Activated CD4-positive, alpha-beta memory T cell treated with anti-CD3 and anti-CD28 coated beads for 36 hours (primary cell): ENCODE measurements at regions not wholly inside any gene's neighbourhood (a gene's known extent, or its start where the extent isn't known, plus 50 kb on each side); places are given as distances from the start of the nearest gene placed in this dataset.

Experiments
- CTCF ChIA-PET: fragments of 350-600 bp; sonication (Branson Sonifier 250); formaldehyde crosslinking; loops from one replicate; lab custom pipeline; 2021; ENCODE audit warnings: antibody characterized with exemption, inconsistent platforms; lab: Charles Lee
- POLR2A ChIA-PET: fragments of 350-600 bp; sonication (Branson Sonifier 250); formaldehyde crosslinking; loops from one replicate; lab custom pipeline; 2021; ENCODE audit warnings: antibody characterized with exemption; lab: Charles Lee
- DNase-seq: peaks from one replicate; pipeline ENCODE4 v3.0.0-alpha.2; 2020
- H3K27ac Mint-ChIP-seq: one replicate; pipeline ENCODE4 v1.8.0; 2021; ENCODE audit warnings: mixed read lengths
- H3K27me3 Mint-ChIP-seq: one replicate; pipeline ENCODE4 v1.8.0; 2021; ENCODE audit warnings: mixed read lengths
- H3K36me3 Mint-ChIP-seq: one replicate; pipeline ENCODE4 v1.8.0; 2021; ENCODE audit warnings: mixed read lengths
- H3K4me1 Mint-ChIP-seq: one replicate; pipeline ENCODE4 v1.8.0; 2021; ENCODE audit warnings: low read depth, mixed read lengths
- H3K4me3 Mint-ChIP-seq: one replicate; pipeline ENCODE4 v1.8.0; 2021; ENCODE audit warnings: mild to moderate bottlenecking, mixed read lengths
- H3K9me3 Mint-ChIP-seq: one replicate; pipeline ENCODE4 v1.8.0; 2021; ENCODE audit warnings: mixed read lengths
- intact Hi-C: fragments of 100-400 bp; cut with micrococcal nuclease; formaldehyde crosslinking; loops from one replicate; pipeline ENCODE4 v1.15.1; 2023

GRCh38 chr1:194717941-194718340, 1531.5 kb upstream of the B3GALT2 start:
- ChIA-PET POLR2A (no interaction called here), CTCF (no interaction called here)
- Mint-ChIP-seq H3K9me3 (no peaks in the 10 kb centered on the region), H3K27me3 (no peaks in the 10 kb centered on the region), H3K4me3 (no peak overlapping the region), H3K36me3 (no peaks in the 10 kb centered on the region), H3K4me1 (no peaks in the 10 kb centered on the region), H3K27ac (no peak overlapping the region)
- DNase-seq = no peak
- intact Hi-C loops = no loop called here

GRCh38 chr1:194717334-194717733, 1530.9 kb upstream of the B3GALT2 start:
- no peaks in the 10 kb centered on the region for H3K9me3 Mint-ChIP-seq
- intact Hi-C loops = no loop called here
- no peaks in the 10 kb centered on the region for H3K4me1 Mint-ChIP-seq
- DNase-seq = no peak
- no peaks in the 10 kb centered on the region for H3K36me3 Mint-ChIP-seq
- no peaks in the 10 kb centered on the region for H3K27me3 Mint-ChIP-seq
- POLR2A ChIA-PET = no interaction called here
- CTCF ChIA-PET = no interaction called here
- H3K4me3 Mint-ChIP-seq = no peak overlapping the region
- no peak overlapping the region for H3K27ac Mint-ChIP-seq

- Mint-ChIP-seq H3K4me3 (no peak overlapping the region), H3K9me3 (no peaks in the 10 kb centered on the region), H3K4me1 (no peaks in the 10 kb centered on the region), H3K36me3 (no peaks in the 10 kb centered on the region), H3K27ac (no peak overlapping the region), H3K27me3 (no peaks in the 10 kb centered on the region)
- POLR2A ChIA-PET = no interaction called here
- DNase-seq = no peak
- intact Hi-C loops = no loop called here
- CTCF ChIA-PET = no interaction called here
Measured at GRCh38 chr1:194710671-194711070, 1524.3 kb upstream of the B3GALT2 start.

- Mint-ChIP-seq H3K4me1 (no peaks in the 10 kb centered on the region), H3K27ac (no peak overlapping the region)
Measured at GRCh38 chr1:194709439-194709838, 1523.0 kb upstream of the B3GALT2 start.

GRCh38 chr1:194707074-194707473, 1520.7 kb upstream of the B3GALT2 start:
- no peaks in the 10 kb centered on the region for H3K36me3 Mint-ChIP-seq
- no peak for DNase-seq
- H3K27me3 Mint-ChIP-seq = no peaks in the 10 kb centered on the region
- H3K9me3 Mint-ChIP-seq = no peaks in the 10 kb centered on the region
- H3K4me1 Mint-ChIP-seq = no peaks in the 10 kb centered on the region
- CTCF ChIA-PET = interaction anchor here (0.7 kb wide), 1 partner anchor 1526 kb away, joined by 3 read pairs; no protein-coding TSS in a partner anchor
- no peak overlapping the region for H3K4me3 Mint-ChIP-seq
- POLR2A ChIA-PET = no interaction called here
- H3K27ac Mint-ChIP-seq = no peak overlapping the region
- intact Hi-C loops = no loop called here

More at GRCh38 chr1:194709439-194709838, 1523.0 kb upstream of the B3GALT2 start:
- ChIA-PET POLR2A (no interaction called here), CTCF (no interaction called here)
- no peaks in the 10 kb centered on the region for H3K36me3 Mint-ChIP-seq
- H3K4me3 Mint-ChIP-seq = no peak overlapping the region
- DNase-seq = no peak
- H3K27me3 Mint-ChIP-seq = no peaks in the 10 kb centered on the region
- intact Hi-C loops = no loop called here
- H3K9me3 Mint-ChIP-seq = no peaks in the 10 kb centered on the region

GRCh38 chr1:194705123-194705854, 1518.9 kb upstream of the B3GALT2 start:
- Mint-ChIP-seq H3K27me3 (no peaks in the 10 kb centered on the region), H3K27ac (no peak overlapping the region), H3K36me3 (no peaks in the 10 kb centered on the region), H3K4me1 (no peaks in the 10 kb centered on the region), H3K4me3 (no peak overlapping the region), H3K9me3 (no peaks in the 10 kb centered on the region)
- CTCF ChIA-PET = no interaction called here
- POLR2A ChIA-PET = no interaction called here
- no peak for DNase-seq
- intact Hi-C loops = no loop called here

GRCh38 chr1:194698908-194699318, 1512.5 kb upstream of the B3GALT2 start:
- ChIA-PET POLR2A (no interaction called here), CTCF (no interaction called here)
- no peak overlapping the region for H3K4me3 Mint-ChIP-seq
- DNase-seq = no peak
- no peaks in the 10 kb centered on the region for H3K27me3 Mint-ChIP-seq
- H3K36me3 Mint-ChIP-seq = no peaks in the 10 kb centered on the region
- H3K9me3 Mint-ChIP-seq = no peaks in the 10 kb centered on the region
- no peak overlapping the region for H3K27ac Mint-ChIP-seq
- intact Hi-C loops = no loop called here
- no peaks in the 10 kb centered on the region for H3K4me1 Mint-ChIP-seq

GRCh38 chr1:194693244-194693643, 1506.8 kb upstream of the B3GALT2 start:
- Mint-ChIP-seq H3K4me3 (no peak overlapping the region), H3K27me3 (no peaks in the 10 kb centered on the region), H3K9me3 (no peaks in the 10 kb centered on the region), H3K36me3 (no peaks in the 10 kb centered on the region), H3K27ac (no peak overlapping the region), H3K4me1 (no peaks in the 10 kb centered on the region)
- CTCF ChIA-PET = no interaction called here
- DNase-seq = no peak
- POLR2A ChIA-PET = no interaction called here
- intact Hi-C loops = no loop called here

GRCh38 chr1:194684636-194685035, 1498.2 kb upstream of the B3GALT2 start:
- POLR2A ChIA-PET = no interaction called here
- Mint-ChIP-seq H3K36me3 (no peaks in the 10 kb centered on the region), H3K4me3 (no peak overlapping the region), H3K27me3 (no peaks in the 10 kb centered on the region), H3K4me1 (no peaks in the 10 kb centered on the region), H3K9me3 (no peaks in the 10 kb centered on the region), H3K27ac (no peak overlapping the region)
- DNase-seq = no peak
- CTCF ChIA-PET = no interaction called here
- intact Hi-C loops = no loop called here

- H3K4me3 Mint-ChIP-seq = no peak overlapping the region
- no peaks in the 10 kb centered on the region for H3K36me3 Mint-ChIP-seq
- H3K4me1 Mint-ChIP-seq = no peaks in the 10 kb centered on the region
- no peak for DNase-seq
- H3K27ac Mint-ChIP-seq = no peak overlapping the region
- intact Hi-C loops = no loop called here
- ChIA-PET POLR2A (no interaction called here), CTCF (no interaction called here)
- no peaks in the 10 kb centered on the region for H3K9me3 Mint-ChIP-seq
- H3K27me3 Mint-ChIP-seq = no peaks in the 10 kb centered on the region
Measured at GRCh38 chr1:194658090-194658439, 1471.7 kb upstream of the B3GALT2 start.

- Mint-ChIP-seq H3K27me3 (no peaks in the 10 kb centered on the region), H3K27ac (no peak overlapping the region), H3K4me3 (no peak overlapping the region), H3K4me1 (no peaks in the 10 kb centered on the region), H3K9me3 (no peaks in the 10 kb centered on the region), H3K36me3 (no peaks in the 10 kb centered on the region)
- POLR2A ChIA-PET = no interaction called here
- DNase-seq = no peak
- CTCF ChIA-PET = no interaction called here
- intact Hi-C loops = no loop called here
Measured at GRCh38 chr1:194654956-194655355, 1468.5 kb upstream of the B3GALT2 start.

GRCh38 chr1:194653385-194653784, 1467.0 kb upstream of the B3GALT2 start:
- POLR2A ChIA-PET = no interaction called here
- no peaks in the 10 kb centered on the region for H3K27me3 Mint-ChIP-seq
- no peaks in the 10 kb centered on the region for H3K36me3 Mint-ChIP-seq
- H3K4me1 Mint-ChIP-seq = no peaks in the 10 kb centered on the region
- no peak overlapping the region for H3K27ac Mint-ChIP-seq
- no peak overlapping the region for H3K4me3 Mint-ChIP-seq
- intact Hi-C loops = no loop called here
- CTCF ChIA-PET = no interaction called here
- H3K9me3 Mint-ChIP-seq = no peaks in the 10 kb centered on the region
- DNase-seq = no peak

GRCh38 chr1:194647118-194647517, 1460.7 kb upstream of the B3GALT2 start:
- ChIA-PET POLR2A (no interaction called here), CTCF (no interaction called here)
- no peak overlapping the region for H3K27ac Mint-ChIP-seq
- no peaks in the 10 kb centered on the region for H3K9me3 Mint-ChIP-seq
- H3K4me1 Mint-ChIP-seq = no peaks in the 10 kb centered on the region
- H3K27me3 Mint-ChIP-seq = no peaks in the 10 kb centered on the region
- intact Hi-C loops = no loop called here
- DNase-seq = no peak
- no peak overlapping the region for H3K4me3 Mint-ChIP-seq
- no peaks in the 10 kb centered on the region for H3K36me3 Mint-ChIP-seq
